ENCODE measurements at regions not wholly inside any gene's neighbourhood (a gene's known extent, or its start where the extent isn't known, plus 50 kb on each side); places are given as distances from the start of the nearest gene placed in this dataset.
A peak's percentile ranks its signal among the peaks of the same experiment; 100 is the strongest.

GRCh38 chr14:106551265-106551664, 1024.9 kb downstream of the TMEM121 start:
- TF ChIP-seq CTCF (IDR thresholded peaks at IDR 0.05) = peak; percentile 34
- TF ChIP-seq ZFX (IDR thresholded peaks at IDR 0.05; ENCODE audit: borderline replicate concordance) = no peak

All from 22Rv1 (cell line).